Choroid plexus epithelial cell (primary cell): ENCODE measurements at regions not wholly inside any gene's neighbourhood (a gene's known extent, or its start where the extent isn't known, plus 50 kb on each side); places are given as distances from the start of the nearest gene placed in this dataset.

Source experiments
- DNase-seq: peaks from one replicate; pipeline ENCODE4 v3.0.0-alpha.2; 2010; ENCODE audit warnings: low read depth
- H3K4me3 ChIP-seq: 2 replicates; pipeline ENCODE4 v1.5.1; 2011; ENCODE audit warnings: low read depth, mild to moderate bottlenecking, control low read depth, low read length, moderate library complexity
- TF ChIP-seq, protein P1 (sequence below): conservative IDR thresholded peaks from 2 replicates; pipeline ENCODE4 v1.5.1; 2011; ENCODE audit warnings: low read depth, mild to moderate bottlenecking, control low read depth, inconsistent platforms, low read length, moderate library complexity

- DNase-seq = no peak
- no peak overlapping the region for H3K4me3 ChIP-seq
- TF ChIP-seq, protein P1, sequence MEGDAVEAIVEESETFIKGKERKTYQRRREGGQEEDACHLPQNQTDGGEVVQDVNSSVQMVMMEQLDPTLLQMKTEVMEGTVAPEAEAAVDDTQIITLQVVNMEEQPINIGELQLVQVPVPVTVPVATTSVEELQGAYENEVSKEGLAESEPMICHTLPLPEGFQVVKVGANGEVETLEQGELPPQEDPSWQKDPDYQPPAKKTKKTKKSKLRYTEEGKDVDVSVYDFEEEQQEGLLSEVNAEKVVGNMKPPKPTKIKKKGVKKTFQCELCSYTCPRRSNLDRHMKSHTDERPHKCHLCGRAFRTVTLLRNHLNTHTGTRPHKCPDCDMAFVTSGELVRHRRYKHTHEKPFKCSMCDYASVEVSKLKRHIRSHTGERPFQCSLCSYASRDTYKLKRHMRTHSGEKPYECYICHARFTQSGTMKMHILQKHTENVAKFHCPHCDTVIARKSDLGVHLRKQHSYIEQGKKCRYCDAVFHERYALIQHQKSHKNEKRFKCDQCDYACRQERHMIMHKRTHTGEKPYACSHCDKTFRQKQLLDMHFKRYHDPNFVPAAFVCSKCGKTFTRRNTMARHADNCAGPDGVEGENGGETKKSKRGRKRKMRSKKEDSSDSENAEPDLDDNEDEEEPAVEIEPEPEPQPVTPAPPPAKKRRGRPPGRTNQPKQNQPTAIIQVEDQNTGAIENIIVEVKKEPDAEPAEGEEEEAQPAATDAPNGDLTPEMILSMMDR = no peak
Measured at GRCh38 chr6:55666037-55666436, 87.0 kb upstream of the HMGCLL1 start.

GRCh38 chr6:55664591-55665587 lies 85.9 kb upstream of the HMGCLL1 start:
- TF ChIP-seq, protein P1 = no peak
- no peak overlapping the region for H3K4me3 ChIP-seq
- DNase-seq = peak; percentile 14

GRCh38 chr6:55663914-55664313 lies 84.9 kb upstream of the HMGCLL1 start:
- TF ChIP-seq, protein P1 = no peak
- no peak overlapping the region for H3K4me3 ChIP-seq
- no peak for DNase-seq

GRCh38 chr6:55659304-55659703 lies 80.3 kb upstream of the HMGCLL1 start:
- TF ChIP-seq, protein P1 = no peak
- DNase-seq = no peak
- H3K4me3 ChIP-seq = no peak overlapping the region

DNA sequence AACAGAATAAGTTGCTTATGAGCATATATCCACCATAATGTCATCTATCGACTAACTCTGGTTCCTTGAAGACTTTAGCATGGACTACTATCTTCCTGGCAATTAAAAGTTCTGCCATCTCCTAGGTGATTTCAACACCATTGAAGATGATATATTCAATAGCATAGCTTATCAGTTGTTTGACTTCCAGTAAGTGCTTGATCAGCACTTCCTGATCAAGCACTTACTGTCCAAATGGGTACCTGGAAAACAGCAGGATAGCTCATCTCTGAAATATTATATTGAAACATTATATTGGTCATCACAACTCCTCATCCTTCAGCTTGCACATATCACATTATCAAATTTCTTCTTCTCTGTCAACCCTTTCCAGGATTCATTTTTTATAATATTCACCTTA lies 75.5 kb upstream of the HMGCLL1 start:
- no peak for DNase-seq
- TF ChIP-seq, protein P1 = no peak
- no peak overlapping the region for H3K4me3 ChIP-seq

DNA sequence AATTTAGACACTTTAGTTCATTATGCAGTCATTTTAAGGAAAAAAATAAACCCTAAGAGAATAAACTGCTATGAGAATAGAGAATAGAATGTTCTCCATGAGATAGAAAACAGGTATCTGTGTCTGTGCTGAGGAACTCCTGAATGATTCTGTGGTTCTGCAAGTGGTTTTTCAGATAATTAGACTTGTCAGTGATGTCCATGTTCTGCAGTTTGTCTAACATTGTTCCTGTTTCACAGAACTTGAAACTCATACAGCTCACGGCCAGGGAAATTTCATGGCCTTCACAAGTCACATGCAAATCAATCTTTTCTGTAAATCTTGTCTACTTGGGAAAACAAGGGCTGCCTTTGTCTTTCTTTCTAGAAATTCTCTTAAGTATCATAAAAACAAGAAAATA lies 73.4 kb upstream of the HMGCLL1 start:
- DNase-seq = no peak
- TF ChIP-seq, protein P1 = no peak
- H3K4me3 ChIP-seq = no peak overlapping the region

DNA sequence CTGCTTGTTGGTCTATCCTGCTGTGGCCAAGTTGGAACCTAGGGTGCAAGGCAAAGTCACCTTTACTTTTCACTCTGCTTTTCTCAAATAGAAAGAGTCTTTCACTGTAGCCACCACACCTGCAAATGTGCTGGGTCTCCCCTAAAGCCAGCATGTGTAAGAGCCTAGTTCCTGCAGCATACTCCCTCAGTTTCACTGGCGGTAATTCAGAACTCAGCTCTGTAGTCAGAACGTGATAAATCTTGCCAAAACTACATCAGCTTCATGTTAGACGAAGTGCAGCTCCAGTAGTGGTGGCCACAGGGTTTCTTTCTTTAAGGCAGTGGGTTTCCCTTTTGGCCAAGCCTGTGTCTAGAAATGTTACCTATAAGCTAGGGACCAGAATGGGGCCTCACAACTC lies 72.0 kb upstream of the HMGCLL1 start:
- TF ChIP-seq, protein P1 = no peak
- H3K4me3 ChIP-seq = no peak overlapping the region
- no peak for DNase-seq
